ENCODE measurements at regions not wholly inside any gene's neighbourhood (a gene's known extent, or its start where the extent isn't known, plus 50 kb on each side); places are given as distances from the start of the nearest gene placed in this dataset.

- DNase-seq (ENCODE audit: low spot score) (no peak), ATAC-seq (no peak), FAIRE-seq (no peak)
- ChIA-PET CTCF (ENCODE audit: low intra/inter-chr PET ratio, low total read pairs) (no interaction called here), POLR2A (no interaction called here)
- Histone ChIP-seq H3K4me1 (ENCODE audit: insufficient read depth, low read length) (peaks cover 7% of the 10 kb centered on the region), H3K27ac (ENCODE audit: extremely low read length, insufficient read depth, low read length) (no peak overlapping the region), H2AFZ (ENCODE audit: low read length) (no peak overlapping the region), H3K9ac (ENCODE audit: insufficient read depth, low read depth, low read length) (no peak overlapping the region), H3K27me3 (ENCODE audit: control insufficient read depth in 1 of 2, insufficient read depth in 2 of 2, low read length in 2 of 2) (no peaks in the 10 kb centered on the region), H3K9me3 (ENCODE audit: low read length) (no peaks in the 10 kb centered on the region), H3K4me2 (ENCODE audit: low read depth, low read length) (no peak overlapping the region), H4K20me1 (ENCODE audit: insufficient read depth, low read length) (no peaks in the 10 kb centered on the region), H3K4me3 (replicated peaks in 1 of 3; ENCODE audit: insufficient read depth in 1 of 3, low read depth in 2 of 3, low read length in 3 of 3) (no peak overlapping the region), H3K36me3 (replicated peaks in 1 of 2; ENCODE audit: control insufficient read depth in 1 of 2, insufficient read depth in 2 of 2, low read length in 2 of 2) (no peaks in the 10 kb centered on the region), H3K79me2 (ENCODE audit: insufficient read depth, low read length) (no peaks in the 10 kb centered on the region)
- 54% methylated on average over 9 of the region's 9 CpGs for WGBS (ENCODE audit: low lambda C conversion rate)
- intact Hi-C loops (cut with micrococcal nuclease; ENCODE audit: unreplicated experiment) (loop anchor here (10.0 kb wide), 2 partner anchors 628 to 1828 kb away; no protein-coding TSS in a partner anchor), in situ Hi-C loops (cut with HindIII; ENCODE audit: extremely low pct_ligation_motif_present, low pct_unique_long_range_greater_than_20kb) (loop anchor here (10.0 to 25.0 kb wide), 2 partner anchors 1255 to 1408 kb away; partner anchors contain the start of gene MEIS1)
- no TSS peak for BruUV-seq (replicated peaks)
- TF ChIP-seq PHB2 (IDR thresholded peaks at IDR 0.05; ENCODE audit: partially characterized antibody) (no peak), AHDC1 (CRISPR knock-in tag; IDR thresholded peaks at IDR 0.05; ENCODE audit: borderline replicate concordance) (no peak), ZNF12 (CRISPR knock-in tag; IDR thresholded peaks at IDR 0.05) (no peak), TCF7L2 (IDR thresholded peaks at IDR 0.05; ENCODE audit: low read depth, low read length) (no peak), SNAPC4 (CRISPR knock-in tag; IDR thresholded peaks at IDR 0.05) (no peak), TIGD3 (CRISPR knock-in tag; IDR thresholded peaks at IDR 0.05; ENCODE audit: borderline replicate concordance) (no peak), SNAPC2 (CRISPR knock-in tag; IDR thresholded peaks at IDR 0.05) (no peak), SRF (IDR thresholded peaks at IDR 0.05; ENCODE audit: low read depth, low read length) (no peak), PCBP2 (optimal IDR thresholded peaks at IDR 0.05; ENCODE audit: low read depth, low read length, poor library complexity, severe bottlenecking) (no peak), ZNF138 (CRISPR knock-in tag; IDR thresholded peaks at IDR 0.05; ENCODE audit: low read depth) (no peak)
Measured at GRCh38 chr2:67842375-67842959, 220.3 kb downstream of the C1D start.
